ENCODE measurements at regions not wholly inside any gene's neighbourhood (a gene's known extent, or its start where the extent isn't known, plus 50 kb on each side); places are given as distances from the start of the nearest gene placed in this dataset.

- Mint-ChIP-seq H3K4me1 (no peaks in the 10 kb centered on the region), H3K9me3 (no peaks in the 10 kb centered on the region), H3K36me3 (ENCODE audit: insufficient read depth) (no peaks in the 10 kb centered on the region), H3K27ac (ENCODE audit: low read depth) (no peak overlapping the region), H3K4me3 (no peak overlapping the region), H3K27me3 (peaks cover 35% of the 10 kb centered on the region)
- no peak for DNase-seq (ENCODE audit: low spot score in 2 of 2)
- ATAC-seq (replicated peaks; ENCODE audit: extremely low read depth, poor library complexity, severe bottlenecking), result no peak
Observed at GRCh38 chr1:47548637-47549036, 110.8 kb downstream of the FOXD2 start.

- Mint-ChIP-seq H3K27ac (ENCODE audit: low read depth) (no peak overlapping the region), H3K36me3 (ENCODE audit: insufficient read depth) (no peaks in the 10 kb centered on the region), H3K4me1 (no peaks in the 10 kb centered on the region), H3K9me3 (no peaks in the 10 kb centered on the region), H3K27me3 (peaks cover 39% of the 10 kb centered on the region), H3K4me3 (no peak overlapping the region)
- no peak for DNase-seq (ENCODE audit: low spot score in 2 of 2)
- ATAC-seq (replicated peaks; ENCODE audit: extremely low read depth, poor library complexity, severe bottlenecking), result no peak
Observed at GRCh38 chr1:47549532-47549931, 111.7 kb downstream of the FOXD2 start.

DNA sequence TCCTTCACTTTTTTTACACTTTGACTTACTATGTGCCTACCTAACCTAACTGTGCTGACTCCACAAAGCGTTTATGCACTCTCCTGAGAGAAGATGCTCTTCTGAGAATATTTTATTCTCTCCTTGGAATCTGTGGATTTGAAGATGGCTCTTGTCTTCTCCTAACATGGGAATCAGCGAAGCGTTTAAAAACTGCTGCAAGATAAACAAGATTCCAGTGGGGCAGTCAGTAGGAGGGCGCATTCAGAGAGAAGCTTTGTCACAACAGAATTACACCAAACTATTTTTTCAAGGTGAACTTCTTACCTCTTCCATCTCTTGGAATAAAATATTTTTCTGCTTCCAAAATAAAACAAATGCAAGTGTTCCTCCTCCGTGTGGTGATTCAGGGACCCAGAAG is 113.1 kb downstream of the FOXD2 start:
- no peaks in the 10 kb centered on the region for H3K36me3 Mint-ChIP-seq (ENCODE audit: insufficient read depth)
- peaks cover 40% of the 10 kb centered on the region for H3K27me3 Mint-ChIP-seq

DNA sequence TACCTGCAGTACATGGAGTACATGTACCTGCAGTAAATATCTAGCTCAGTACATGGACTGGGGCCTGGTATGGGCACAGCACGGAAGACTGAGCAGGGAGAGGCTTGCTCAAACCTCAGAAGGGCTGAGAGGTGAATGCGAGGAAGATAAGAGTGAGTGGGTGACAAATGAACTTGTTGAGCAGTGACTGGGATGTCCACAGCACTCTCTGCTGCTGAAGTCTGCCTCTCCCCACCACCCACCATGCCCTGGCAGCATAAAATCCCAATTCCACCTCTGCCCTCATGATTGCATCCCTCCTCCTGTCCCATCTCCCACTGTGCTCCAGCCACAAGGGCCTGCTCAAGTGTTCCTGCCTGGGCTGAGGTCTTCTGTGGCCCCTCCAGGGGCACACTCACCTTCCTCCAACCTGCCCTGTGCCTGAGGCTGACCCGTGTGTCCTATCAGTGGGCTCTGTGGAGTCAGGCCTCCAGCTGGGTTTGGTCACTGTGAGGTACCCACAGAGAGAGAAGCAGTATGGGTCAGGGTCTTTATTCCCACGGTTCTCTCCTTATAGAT is 114.2 kb downstream of the FOXD2 start:
- Mint-ChIP-seq H3K4me1 (no peaks in the 10 kb centered on the region), H3K27ac (ENCODE audit: low read depth) (no peak overlapping the region)

More for the DNA sequence above, 113.1 kb downstream of the FOXD2 start:
- Mint-ChIP-seq H3K4me1 (no peaks in the 10 kb centered on the region), H3K27ac (ENCODE audit: low read depth) (no peak overlapping the region), H3K9me3 (no peaks in the 10 kb centered on the region), H3K4me3 (no peak overlapping the region)
- DNase-seq (ENCODE audit: low spot score in 2 of 2), result no peak
- no peak for ATAC-seq (replicated peaks; ENCODE audit: extremely low read depth, poor library complexity, severe bottlenecking)

GRCh38 chr1:47554082-47554481 is 116.2 kb downstream of the FOXD2 start:
- ATAC-seq (replicated peaks; ENCODE audit: extremely low read depth, poor library complexity, severe bottlenecking) (no peak), DNase-seq (ENCODE audit: low spot score in 2 of 2) (no peak)
- H3K4me1 Mint-ChIP-seq, result no peaks in the 10 kb centered on the region
- H3K9me3 Mint-ChIP-seq, result no peaks in the 10 kb centered on the region
- H3K4me3 Mint-ChIP-seq, result no peak overlapping the region
- no peaks in the 10 kb centered on the region for H3K36me3 Mint-ChIP-seq (ENCODE audit: insufficient read depth)
- H3K27me3 Mint-ChIP-seq, result peaks cover 51% of the 10 kb centered on the region
- H3K27ac Mint-ChIP-seq (ENCODE audit: low read depth), result no peak overlapping the region

More for the DNA sequence above, 114.2 kb downstream of the FOXD2 start:
- H3K27me3 Mint-ChIP-seq, result peaks cover 44% of the 10 kb centered on the region
- H3K4me3 Mint-ChIP-seq, result no peak overlapping the region
- H3K36me3 Mint-ChIP-seq (ENCODE audit: insufficient read depth), result no peaks in the 10 kb centered on the region
- no peaks in the 10 kb centered on the region for H3K9me3 Mint-ChIP-seq
- ATAC-seq (replicated peaks; ENCODE audit: extremely low read depth, poor library complexity, severe bottlenecking) (no peak), DNase-seq (ENCODE audit: low spot score in 2 of 2) (no peak)

- Mint-ChIP-seq H3K36me3 (ENCODE audit: insufficient read depth) (no peaks in the 10 kb centered on the region), H3K9me3 (no peaks in the 10 kb centered on the region), H3K4me1 (no peaks in the 10 kb centered on the region), H3K4me3 (no peak overlapping the region), H3K27ac (ENCODE audit: low read depth) (no peak overlapping the region), H3K27me3 (peaks cover 54% of the 10 kb centered on the region)
- DNase-seq (ENCODE audit: low spot score in 2 of 2) (no peak), ATAC-seq (replicated peaks; ENCODE audit: extremely low read depth, poor library complexity, severe bottlenecking) (no peak)
Observed at GRCh38 chr1:47554901-47555300, 117.1 kb downstream of the FOXD2 start.

GRCh38 chr1:47555306-47555705 is 117.5 kb downstream of the FOXD2 start:
- no peak overlapping the region for H3K27ac Mint-ChIP-seq (ENCODE audit: low read depth)
- DNase-seq (ENCODE audit: low spot score in 2 of 2) (no peak), ATAC-seq (replicated peaks; ENCODE audit: extremely low read depth, poor library complexity, severe bottlenecking) (no peak)
- no peak overlapping the region for H3K4me3 Mint-ChIP-seq
- H3K4me1 Mint-ChIP-seq, result no peaks in the 10 kb centered on the region
- H3K9me3 Mint-ChIP-seq, result no peaks in the 10 kb centered on the region
- H3K27me3 Mint-ChIP-seq, result peaks cover 58% of the 10 kb centered on the region
- no peaks in the 10 kb centered on the region for H3K36me3 Mint-ChIP-seq (ENCODE audit: insufficient read depth)

- DNase-seq (ENCODE audit: low spot score in 2 of 2), result no peak
- Mint-ChIP-seq H3K27ac (ENCODE audit: low read depth) (no peak overlapping the region), H3K36me3 (ENCODE audit: insufficient read depth) (no peaks in the 10 kb centered on the region), H3K4me1 (no peaks in the 10 kb centered on the region), H3K4me3 (no peak overlapping the region), H3K27me3 (peaks cover 65% of the 10 kb centered on the region), H3K9me3 (no peaks in the 10 kb centered on the region)
- ATAC-seq (replicated peaks; ENCODE audit: extremely low read depth, poor library complexity, severe bottlenecking), result no peak
Observed at GRCh38 chr1:47555841-47556560, 118.2 kb downstream of the FOXD2 start.

DNA sequence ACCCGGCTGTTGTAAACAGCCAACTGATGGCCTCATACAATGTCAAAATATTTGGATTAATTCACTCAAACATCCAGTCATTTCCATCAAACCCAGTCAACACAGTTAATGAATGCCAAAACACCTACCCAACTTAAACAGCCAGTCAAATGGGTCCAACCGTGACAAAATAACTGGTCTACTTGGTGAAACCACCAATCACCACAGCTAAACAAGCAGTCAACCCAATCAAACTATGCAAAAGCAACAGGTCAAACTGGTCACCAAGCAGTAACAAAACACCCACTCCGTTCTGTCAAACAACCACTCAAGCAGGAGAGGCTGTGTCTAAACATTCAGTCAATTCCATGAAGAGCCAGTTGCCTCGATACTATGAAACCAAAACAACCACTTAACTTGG is 119.2 kb downstream of the FOXD2 start:
- H3K4me1 Mint-ChIP-seq, result no peaks in the 10 kb centered on the region
- no peak for ATAC-seq (replicated peaks; ENCODE audit: extremely low read depth, poor library complexity, severe bottlenecking)

GRCh38 chr1:47558601-47559593 is 121.1 kb downstream of the FOXD2 start:
- Mint-ChIP-seq H3K9me3 (no peaks in the 10 kb centered on the region), H3K4me3 (no peak overlapping the region), H3K36me3 (ENCODE audit: insufficient read depth) (no peaks in the 10 kb centered on the region), H3K27ac (ENCODE audit: low read depth) (no peak overlapping the region), H3K4me1 (no peaks in the 10 kb centered on the region), H3K27me3 (peaks cover 64% of the 10 kb centered on the region)
- ATAC-seq (replicated peaks; ENCODE audit: extremely low read depth, poor library complexity, severe bottlenecking), result no peak
- no peak for DNase-seq (ENCODE audit: low spot score in 2 of 2)

More for the DNA sequence above, 119.2 kb downstream of the FOXD2 start:
- no peaks in the 10 kb centered on the region for H3K9me3 Mint-ChIP-seq
- H3K27ac Mint-ChIP-seq (ENCODE audit: low read depth), result no peak overlapping the region
- DNase-seq (ENCODE audit: low spot score in 2 of 2), result no peak
- H3K4me3 Mint-ChIP-seq, result no peak overlapping the region
- no peaks in the 10 kb centered on the region for H3K36me3 Mint-ChIP-seq (ENCODE audit: insufficient read depth)
- peaks cover 72% of the 10 kb centered on the region for H3K27me3 Mint-ChIP-seq

DNA sequence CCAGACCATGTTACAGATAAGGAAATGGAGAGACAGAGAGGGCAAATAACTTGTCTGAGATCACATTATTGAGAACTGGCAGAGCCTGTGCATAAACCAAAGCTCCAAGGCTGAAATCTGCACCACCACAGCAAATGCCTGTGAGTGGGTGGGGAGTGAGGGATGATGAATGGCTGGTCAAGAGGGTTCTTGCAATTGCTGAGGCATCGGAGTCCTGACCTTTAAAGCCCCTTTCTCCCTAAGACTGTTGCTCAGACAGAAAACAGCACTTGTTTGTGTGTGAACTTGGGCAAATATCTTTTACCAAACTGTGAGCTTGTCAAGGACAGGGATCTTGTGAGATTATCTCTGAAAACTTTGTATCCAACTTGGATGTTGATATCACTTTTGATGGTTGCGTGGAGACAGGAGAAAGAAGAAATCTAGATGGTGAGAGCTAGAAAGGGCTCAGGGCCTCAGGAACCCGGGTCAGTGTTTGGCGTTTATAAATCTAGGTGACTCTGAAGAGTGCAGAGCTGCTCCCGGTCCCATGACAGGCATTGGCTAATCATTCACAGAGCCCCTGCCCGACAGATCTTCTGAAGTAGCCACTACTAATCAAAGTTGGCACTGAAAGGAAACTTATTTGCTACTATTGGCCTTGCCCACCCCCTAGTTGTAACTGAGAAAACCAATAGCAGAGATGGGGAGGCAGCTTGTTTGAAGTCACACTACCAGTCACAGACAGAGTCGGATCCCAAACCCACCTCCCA is 122.3 kb downstream of the FOXD2 start:
- H3K9me3 Mint-ChIP-seq, result no peaks in the 10 kb centered on the region
- no peaks in the 10 kb centered on the region for H3K36me3 Mint-ChIP-seq (ENCODE audit: insufficient read depth)
- H3K4me1 Mint-ChIP-seq, result no peaks in the 10 kb centered on the region
- H3K27me3 Mint-ChIP-seq, result peaks cover 67% of the 10 kb centered on the region
- DNase-seq (ENCODE audit: low spot score in 2 of 2) (no peak), ATAC-seq (replicated peaks; ENCODE audit: extremely low read depth, poor library complexity, severe bottlenecking) (no peak)
- no peak overlapping the region for H3K27ac Mint-ChIP-seq (ENCODE audit: low read depth)
- no peak overlapping the region for H3K4me3 Mint-ChIP-seq

GRCh38 chr1:47561523-47562007 is 123.7 kb downstream of the FOXD2 start:
- Mint-ChIP-seq H3K9me3 (no peaks in the 10 kb centered on the region), H3K27ac (ENCODE audit: low read depth) (no peak overlapping the region), H3K4me1 (no peaks in the 10 kb centered on the region), H3K36me3 (ENCODE audit: insufficient read depth) (no peaks in the 10 kb centered on the region), H3K27me3 (peaks cover 56% of the 10 kb centered on the region), H3K4me3 (no peak overlapping the region)
- no peak for ATAC-seq (replicated peaks; ENCODE audit: extremely low read depth, poor library complexity, severe bottlenecking)
- no peak for DNase-seq (ENCODE audit: low spot score in 2 of 2)
